ENCODE measurements at regions not wholly inside any gene's neighbourhood (a gene's known extent, or its start where the extent isn't known, plus 50 kb on each side); places are given as distances from the start of the nearest gene placed in this dataset.
"Not testable (repeated sequence)": the region's sequence is repeated elsewhere in the genome, so short reads cannot be mapped to it uniquely, and the experiment has no call there.

DNA sequence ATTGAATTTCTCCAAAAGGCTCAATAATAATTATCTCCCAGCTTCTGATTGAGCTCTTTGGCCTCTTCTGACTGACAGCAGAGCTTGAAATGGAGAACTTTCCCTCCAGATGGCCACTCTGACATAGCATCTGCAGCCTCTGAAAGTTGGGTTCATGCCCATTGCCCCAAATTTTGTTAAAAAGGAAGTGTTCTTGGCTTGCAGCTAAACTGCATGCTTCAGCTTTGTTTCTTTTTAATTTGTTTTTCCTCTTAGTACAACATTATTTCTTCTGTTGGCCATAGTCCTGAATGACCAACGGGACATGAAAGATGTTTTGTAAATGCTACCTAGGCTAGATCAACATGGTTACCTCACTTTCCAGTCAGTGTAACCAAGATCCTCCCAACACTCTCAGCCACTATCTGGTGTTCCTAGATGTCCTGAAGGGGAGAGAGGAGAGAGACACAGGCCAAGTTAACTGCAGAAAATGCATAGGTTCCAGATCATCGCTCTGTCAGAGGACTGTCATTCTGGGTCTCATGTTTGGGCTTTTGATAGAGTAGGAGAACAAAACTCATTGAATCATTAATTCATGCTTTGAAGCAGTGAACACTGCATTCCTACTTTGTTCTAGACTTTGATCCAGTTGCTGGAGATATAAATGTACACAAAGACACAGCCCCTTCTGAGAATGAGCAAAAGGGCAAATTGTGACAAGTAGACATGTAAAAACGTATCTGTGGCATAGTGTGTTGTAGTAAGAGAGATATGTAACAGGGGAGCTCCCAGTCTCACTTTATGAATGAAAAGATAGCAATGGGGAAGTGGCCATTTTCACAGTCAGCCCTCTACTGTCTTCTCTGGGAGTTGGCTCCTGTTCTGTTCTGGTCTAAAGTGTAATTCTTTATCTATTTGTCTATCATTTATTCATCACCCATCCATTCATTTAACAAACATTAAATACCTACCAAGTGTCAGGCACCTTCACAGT lies 156.2 kb downstream of the ZNF621 start:
- WGBS, 2 donors = 47 to 59% methylated on average over 3 of the region's 3 CpGs
- H3K27me3 ChIP-seq (ENCODE audit: control insufficient read depth in 1 of 2, insufficient read depth in 2 of 2, low read length in 2 of 2) = no peaks in the 10 kb centered on the region
- H3K27ac ChIP-seq (ENCODE audit: low read depth in 2 of 2, low read length in 1 of 2) = no peak overlapping the region

DNA sequence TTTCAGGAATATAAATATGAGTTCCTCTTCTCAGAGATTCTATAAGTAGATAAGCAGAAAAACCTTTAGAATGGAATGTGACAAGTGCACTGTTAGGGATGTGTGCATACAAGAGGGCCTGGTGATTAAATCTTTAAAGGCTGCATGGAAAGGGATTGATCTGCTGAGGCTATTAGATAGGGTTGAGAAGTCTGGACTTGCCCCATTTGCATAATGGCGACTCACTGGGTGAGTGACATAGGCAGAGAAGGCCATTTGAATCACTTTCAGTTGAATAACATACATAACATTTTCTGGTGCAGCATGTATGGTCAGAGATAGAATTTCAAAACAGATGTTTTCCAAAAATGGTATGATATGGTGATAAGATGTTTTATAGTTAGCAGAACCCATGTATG lies 156.9 kb downstream of the ZNF621 start:
- Histone ChIP-seq H3K36me3 (ENCODE audit: control insufficient read depth in 2 of 2, insufficient read depth in 2 of 2, low read length in 1 of 2) (no peaks in the 10 kb centered on the region), H3K4me1 (ENCODE audit: control insufficient read depth in 2 of 2, insufficient read depth in 2 of 2, low read length in 1 of 2) (no peaks in the 10 kb centered on the region), H3K27me3 (ENCODE audit: control insufficient read depth in 1 of 2, insufficient read depth in 2 of 2, low read length in 2 of 2) (no peaks in the 10 kb centered on the region), H3K4me3 (ENCODE audit: low read depth in 1 of 2, low read length in 2 of 2) (no peak overlapping the region), H3K27ac (ENCODE audit: low read depth in 2 of 2, low read length in 1 of 2) (no peak overlapping the region), H3K9me3 (ENCODE audit: control insufficient read depth in 2 of 2, insufficient read depth in 1 of 2, low read depth in 1 of 2, low read length in 1 of 2) (no peaks in the 10 kb centered on the region)
- WGBS, 2 donors = 50 to 70% methylated on average over 1 of the region's 1 CpG

More for the DNA sequence above, 156.2 kb downstream of the ZNF621 start:
- Histone ChIP-seq H3K4me1 (ENCODE audit: control insufficient read depth in 2 of 2, insufficient read depth in 2 of 2, low read length in 1 of 2) (no peaks in the 10 kb centered on the region), H3K9me3 (ENCODE audit: control insufficient read depth in 2 of 2, insufficient read depth in 1 of 2, low read depth in 1 of 2, low read length in 1 of 2) (no peaks in the 10 kb centered on the region), H3K36me3 (ENCODE audit: control insufficient read depth in 2 of 2, insufficient read depth in 2 of 2, low read length in 1 of 2) (no peaks in the 10 kb centered on the region), H3K4me3 (ENCODE audit: low read depth in 1 of 2, low read length in 2 of 2) (no peak overlapping the region)

DNA sequence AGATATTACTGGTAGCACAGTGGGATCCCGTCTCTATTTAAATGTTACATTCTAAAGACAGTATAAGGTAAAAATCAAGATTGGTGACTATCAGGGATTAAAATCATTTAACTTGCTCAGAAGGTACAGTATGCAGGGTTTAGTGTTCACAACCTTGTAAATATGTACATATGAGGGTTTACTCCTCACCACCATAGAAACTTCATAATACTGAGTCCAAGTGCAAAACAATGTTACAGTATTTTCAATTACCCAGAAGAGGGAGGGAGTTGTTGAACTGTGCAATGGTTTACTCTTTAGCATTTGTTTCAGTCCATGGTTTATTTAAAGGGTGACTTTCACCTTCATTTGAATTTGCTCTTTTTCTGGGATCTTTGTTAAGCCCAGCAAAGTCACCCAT lies 165.1 kb downstream of the ZNF621 start:
- Histone ChIP-seq H3K27me3 (ENCODE audit: control insufficient read depth in 1 of 2, insufficient read depth in 2 of 2, low read length in 2 of 2) (no peaks in the 10 kb centered on the region), H3K27ac (ENCODE audit: low read depth in 2 of 2, low read length in 1 of 2) (no peak overlapping the region), H3K36me3 (ENCODE audit: control insufficient read depth in 2 of 2, insufficient read depth in 2 of 2, low read length in 1 of 2) (no peaks in the 10 kb centered on the region), H3K9me3 (ENCODE audit: control insufficient read depth in 2 of 2, insufficient read depth in 1 of 2, low read depth in 1 of 2, low read length in 1 of 2) (no peaks in the 10 kb centered on the region), H3K4me3 (ENCODE audit: low read depth in 1 of 2, low read length in 2 of 2) (no peak overlapping the region), H3K4me1 (ENCODE audit: control insufficient read depth in 2 of 2, insufficient read depth in 2 of 2, low read length in 1 of 2) (peaks cover 6% of the 10 kb centered on the region in 2 donors)
- 62 to 64% methylated on average over 1 of the region's 1 CpG for WGBS, 2 donors

DNA sequence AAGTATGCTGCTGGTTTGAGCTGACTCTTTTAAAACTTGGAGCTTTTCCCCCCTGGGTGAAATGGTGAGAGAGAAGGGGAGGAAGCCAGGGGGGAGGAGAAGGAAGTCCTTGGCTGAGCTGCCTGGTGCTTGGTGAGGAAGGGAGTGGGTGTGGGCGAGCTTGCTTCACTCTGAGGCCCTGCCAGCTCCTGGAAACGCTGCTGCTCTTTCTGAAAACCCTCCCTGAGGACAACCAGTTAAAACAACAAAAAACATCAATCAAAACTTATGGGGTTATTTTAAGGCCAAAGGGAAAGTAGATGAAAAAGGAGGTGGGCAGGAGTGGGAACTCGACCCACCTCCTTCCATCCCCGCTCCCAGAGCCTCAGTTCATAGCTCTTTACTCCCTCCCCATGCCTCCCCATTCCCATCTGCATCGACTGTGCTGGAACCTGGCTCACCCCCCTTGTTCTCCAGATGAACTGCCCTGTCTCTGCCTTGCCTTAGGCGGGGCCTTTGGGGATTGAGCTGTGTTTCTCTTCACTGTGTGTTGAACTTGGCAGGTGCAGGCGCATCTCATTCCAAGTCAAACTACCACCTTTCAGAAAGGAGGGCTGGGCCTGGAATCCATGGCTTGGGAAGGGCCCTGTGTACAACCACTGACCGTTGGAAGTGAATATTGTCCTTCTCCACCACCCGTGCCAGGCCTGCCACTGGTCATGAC lies 166.1 kb downstream of the ZNF621 start:
- Histone ChIP-seq H3K36me3 (ENCODE audit: control insufficient read depth in 2 of 2, insufficient read depth in 2 of 2, low read length in 1 of 2) (no peaks in the 10 kb centered on the region), H3K27ac (ENCODE audit: low read depth in 2 of 2, low read length in 1 of 2) (peak overlapping the region; percentile 50 to 72), H3K9me3 (ENCODE audit: control insufficient read depth in 2 of 2, insufficient read depth in 1 of 2, low read depth in 1 of 2, low read length in 1 of 2) (no peaks in the 10 kb centered on the region), H3K4me3 (ENCODE audit: low read depth in 1 of 2, low read length in 2 of 2) (no peak overlapping the region), H3K4me1 (ENCODE audit: control insufficient read depth in 2 of 2, insufficient read depth in 2 of 2, low read length in 1 of 2) (peaks cover 6% of the 10 kb centered on the region in 2 donors), H3K27me3 (ENCODE audit: control insufficient read depth in 1 of 2, insufficient read depth in 2 of 2, low read length in 2 of 2) (no peaks in the 10 kb centered on the region)
- WGBS, 2 donors = 24 to 33% methylated on average over 9 of the region's 9 CpGs

DNA sequence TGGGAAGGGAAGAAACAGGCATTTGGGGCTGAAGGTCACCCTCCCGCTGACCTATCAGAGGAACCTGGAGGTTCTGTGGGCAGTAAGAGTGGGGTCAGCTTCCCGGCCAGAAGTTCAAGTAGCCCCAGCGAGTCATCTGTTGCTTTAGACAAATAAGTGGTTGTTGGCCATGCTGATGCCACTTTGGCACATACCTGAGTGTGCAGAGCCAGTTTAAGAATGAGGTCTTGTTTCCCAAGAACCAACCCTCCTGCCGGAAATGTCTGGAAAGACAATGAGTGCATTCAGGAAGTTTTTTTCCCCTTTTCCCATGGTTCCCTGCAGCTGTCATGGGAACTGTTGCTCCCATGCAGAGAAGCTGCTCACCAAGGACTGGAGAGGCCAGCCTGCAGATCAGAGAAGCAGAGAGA lies 166.7 kb downstream of the ZNF621 start:
- 44 to 64% methylated on average over 4 of the region's 4 CpGs for WGBS, 2 donors
- H3K36me3 ChIP-seq (ENCODE audit: control insufficient read depth in 2 of 2, insufficient read depth in 2 of 2, low read length in 1 of 2) = no peaks in the 10 kb centered on the region
- no peaks in the 10 kb centered on the region for H3K9me3 ChIP-seq (ENCODE audit: control insufficient read depth in 2 of 2, insufficient read depth in 1 of 2, low read depth in 1 of 2, low read length in 1 of 2)
- H3K4me1 ChIP-seq (ENCODE audit: control insufficient read depth in 2 of 2, insufficient read depth in 2 of 2, low read length in 1 of 2) = peaks cover 6% of the 10 kb centered on the region in 2 donors
- H3K27me3 ChIP-seq (ENCODE audit: control insufficient read depth in 1 of 2, insufficient read depth in 2 of 2, low read length in 2 of 2) = no peaks in the 10 kb centered on the region
- peak overlapping the region; percentile 50 to 72 for H3K27ac ChIP-seq (ENCODE audit: low read depth in 2 of 2, low read length in 1 of 2)
- no peak overlapping the region for H3K4me3 ChIP-seq (ENCODE audit: low read depth in 1 of 2, low read length in 2 of 2)

DNA sequence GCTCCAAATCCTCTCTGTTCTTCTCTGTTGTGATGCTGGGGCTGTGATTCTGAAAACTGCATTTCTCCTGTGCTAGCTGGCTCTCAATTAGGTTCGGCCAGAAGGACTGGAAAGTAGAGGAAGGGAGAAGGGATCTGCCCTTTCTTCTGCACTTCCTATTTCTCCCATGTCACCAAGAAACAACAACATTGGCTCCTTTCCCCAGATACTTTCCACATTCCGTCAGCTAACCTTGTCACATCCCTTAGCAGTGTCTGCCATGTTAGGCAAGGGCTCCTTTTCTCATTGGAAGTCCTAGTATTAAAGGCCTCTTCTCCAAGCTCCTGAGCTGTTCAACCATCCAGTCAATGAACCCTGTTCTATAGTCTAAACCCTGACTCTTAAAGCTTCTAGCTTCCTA lies 171.1 kb downstream of the ZNF621 start:
- H3K4me3 ChIP-seq (ENCODE audit: low read depth in 1 of 2, low read length in 2 of 2) = no peak overlapping the region
- WGBS, 2 donors = 54 to 70% methylated on average over 2 of the region's 2 CpGs

DNA sequence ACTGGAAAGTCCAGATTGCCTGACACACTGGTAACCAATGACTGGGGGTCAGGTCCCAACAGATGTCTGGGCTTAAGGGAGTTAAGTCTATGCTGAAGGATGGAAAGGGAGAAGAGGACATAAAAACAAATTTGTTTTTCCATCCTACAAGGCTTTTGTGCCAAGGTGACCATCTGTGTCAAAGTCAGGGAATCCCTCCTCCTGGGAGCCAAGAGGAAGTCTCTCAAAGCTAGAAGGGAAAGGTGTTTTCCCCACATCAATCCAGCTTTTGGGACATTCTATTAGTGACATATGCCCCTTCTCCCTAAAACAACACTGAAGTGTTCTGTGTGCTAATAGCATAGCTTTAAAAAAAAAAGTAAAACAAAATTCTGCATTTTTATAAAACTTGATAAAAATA lies 173.9 kb downstream of the ZNF621 start:
- H3K4me3 ChIP-seq (ENCODE audit: low read depth in 1 of 2, low read length in 2 of 2); H3K4me1 ChIP-seq (ENCODE audit: control insufficient read depth in 2 of 2, insufficient read depth in 2 of 2, low read length in 1 of 2); H3K27me3 ChIP-seq (ENCODE audit: control insufficient read depth in 1 of 2, insufficient read depth in 2 of 2, low read length in 2 of 2); H3K27ac ChIP-seq (ENCODE audit: low read depth in 2 of 2, low read length in 1 of 2); H3K36me3 ChIP-seq (ENCODE audit: control insufficient read depth in 2 of 2, insufficient read depth in 2 of 2, low read length in 1 of 2); H3K9me3 ChIP-seq (ENCODE audit: control insufficient read depth in 2 of 2, insufficient read depth in 1 of 2, low read depth in 1 of 2, low read length in 1 of 2): not testable (repeated sequence)

More for the DNA sequence above, 171.1 kb downstream of the ZNF621 start:
- H3K9me3 ChIP-seq (ENCODE audit: control insufficient read depth in 2 of 2, insufficient read depth in 1 of 2, low read depth in 1 of 2, low read length in 1 of 2) = no peaks in the 10 kb centered on the region
- no peak overlapping the region for H3K27ac ChIP-seq (ENCODE audit: low read depth in 2 of 2, low read length in 1 of 2)
- no peaks in the 10 kb centered on the region for H3K36me3 ChIP-seq (ENCODE audit: control insufficient read depth in 2 of 2, insufficient read depth in 2 of 2, low read length in 1 of 2)
- H3K4me1 ChIP-seq (ENCODE audit: control insufficient read depth in 2 of 2, insufficient read depth in 2 of 2, low read length in 1 of 2) = peaks cover 6% of the 10 kb centered on the region in 2 donors
- no peaks in the 10 kb centered on the region for H3K27me3 ChIP-seq (ENCODE audit: control insufficient read depth in 1 of 2, insufficient read depth in 2 of 2, low read length in 2 of 2)

DNA sequence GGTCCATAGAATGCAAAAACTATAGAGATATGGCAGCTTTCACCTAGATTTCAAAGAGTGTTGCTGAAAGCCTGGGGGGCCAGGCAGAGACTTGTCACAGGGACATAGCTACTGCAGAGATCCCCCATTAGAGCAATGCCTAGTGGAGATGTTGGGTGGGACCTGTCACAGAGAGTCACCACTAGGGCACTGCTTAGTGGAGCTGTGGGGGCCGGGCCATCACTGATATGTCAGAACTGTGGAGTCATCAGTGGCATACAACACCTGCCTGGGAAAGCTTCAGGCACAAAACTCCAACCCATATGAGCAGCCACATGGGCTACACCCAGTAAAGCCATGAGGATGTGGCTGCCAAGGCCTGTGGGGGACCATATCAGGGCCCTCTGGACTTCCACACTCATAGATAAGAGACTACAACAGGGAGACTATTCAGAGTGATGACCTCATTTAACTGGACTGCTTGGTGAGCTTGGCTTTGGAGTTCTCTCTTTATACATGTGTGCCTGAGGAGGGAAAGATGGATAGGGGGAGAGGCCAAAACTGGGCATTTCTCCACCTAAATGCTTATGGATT lies 176.3 kb downstream of the ZNF621 start:
- WGBS, 2 donors = 95% methylated on average over 1 of the region's 1 CpG
- no peak overlapping the region for H3K4me3 ChIP-seq (ENCODE audit: low read depth in 1 of 2, low read length in 2 of 2)
- H3K36me3 ChIP-seq (ENCODE audit: control insufficient read depth in 2 of 2, insufficient read depth in 2 of 2, low read length in 1 of 2) = no peaks in the 10 kb centered on the region
- H3K27ac ChIP-seq (ENCODE audit: low read depth in 2 of 2, low read length in 1 of 2) = no peak overlapping the region
- H3K27me3 ChIP-seq (ENCODE audit: control insufficient read depth in 1 of 2, insufficient read depth in 2 of 2, low read length in 2 of 2) = no peaks in the 10 kb centered on the region
- H3K4me1 ChIP-seq (ENCODE audit: control insufficient read depth in 2 of 2, insufficient read depth in 2 of 2, low read length in 1 of 2) = no peaks in the 10 kb centered on the region
- no peaks in the 10 kb centered on the region for H3K9me3 ChIP-seq (ENCODE audit: control insufficient read depth in 2 of 2, insufficient read depth in 1 of 2, low read depth in 1 of 2, low read length in 1 of 2)

DNA sequence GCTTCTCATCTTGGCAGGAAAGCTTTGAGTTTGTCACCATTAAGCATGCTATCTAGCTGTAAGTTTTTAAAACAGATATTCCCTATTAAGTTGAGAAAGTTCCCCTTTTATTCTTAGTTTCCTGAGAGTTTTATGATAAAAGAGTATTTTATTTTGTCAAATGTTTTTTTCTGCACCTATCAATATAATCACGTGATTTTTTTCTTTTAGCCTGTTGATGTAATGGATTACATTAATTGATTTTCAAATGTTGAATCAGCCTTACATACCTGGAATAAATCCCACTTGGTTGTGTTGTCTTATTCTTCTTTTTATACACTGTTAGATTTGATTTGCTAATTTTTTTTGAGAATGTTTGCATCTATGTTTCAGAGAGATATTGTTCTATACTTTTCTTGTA lies 179.5 kb downstream of the ZNF621 start:
- H3K36me3 ChIP-seq (ENCODE audit: control insufficient read depth in 2 of 2, insufficient read depth in 2 of 2, low read length in 1 of 2) = no peaks in the 10 kb centered on the region
- no peak overlapping the region for H3K27ac ChIP-seq (ENCODE audit: low read depth in 2 of 2, low read length in 1 of 2)
- no peaks in the 10 kb centered on the region for H3K4me1 ChIP-seq (ENCODE audit: control insufficient read depth in 2 of 2, insufficient read depth in 2 of 2, low read length in 1 of 2)
- H3K9me3 ChIP-seq (ENCODE audit: control insufficient read depth in 2 of 2, insufficient read depth in 1 of 2, low read depth in 1 of 2, low read length in 1 of 2) = no peaks in the 10 kb centered on the region
- H3K4me3 ChIP-seq (ENCODE audit: low read depth in 1 of 2, low read length in 2 of 2) = no peak overlapping the region
- 75 to 80% methylated on average over 1 of the region's 1 CpG for WGBS, 2 donors
- H3K27me3 ChIP-seq (ENCODE audit: control insufficient read depth in 1 of 2, insufficient read depth in 2 of 2, low read length in 2 of 2) = no peaks in the 10 kb centered on the region

Data from esophagus (tissue), 2 donors.